ENCODE measurements at regions not wholly inside any gene's neighbourhood (a gene's known extent, or its start where the extent isn't known, plus 50 kb on each side); places are given as distances from the start of the nearest gene placed in this dataset.
A peak's percentile ranks its signal among the peaks of the same experiment; 100 is the strongest.

GRCh38 chr17:14886200-14886739, 378.9 kb downstream of the PMP22 start:
- Mint-ChIP-seq H3K27ac (no peak overlapping the region), H3K4me1 (ENCODE audit: unreplicated experiment) (no peaks in the 10 kb centered on the region), H3K27me3 (no peaks in the 10 kb centered on the region), H3K9me3 (peaks cover 23% of the 10 kb centered on the region), H3K36me3 (no peaks in the 10 kb centered on the region), H3K4me3 (no peak overlapping the region)
- TF ChIP-seq CTCF (conservative IDR thresholded peaks at IDR 0.05): peak; percentile 54
- DNase-seq (ENCODE audit: extremely low spot score, unreplicated experiment): no peak

GRCh38 chr17:14882131-14882530, 383.0 kb downstream of the PMP22 start:
- no peak for TF ChIP-seq CTCF (conservative IDR thresholded peaks at IDR 0.05)
- Mint-ChIP-seq H3K27ac (no peak overlapping the region), H3K36me3 (no peaks in the 10 kb centered on the region), H3K4me3 (no peak overlapping the region), H3K4me1 (ENCODE audit: unreplicated experiment) (no peaks in the 10 kb centered on the region), H3K27me3 (no peaks in the 10 kb centered on the region), H3K9me3 (peaks cover 19% of the 10 kb centered on the region)
- no peak for DNase-seq (ENCODE audit: extremely low spot score, unreplicated experiment)

- Mint-ChIP-seq H3K27me3 (no peaks in the 10 kb centered on the region), H3K4me3 (no peak overlapping the region), H3K4me1 (ENCODE audit: unreplicated experiment) (peaks cover 6% of the 10 kb centered on the region), H3K9me3 (no peaks in the 10 kb centered on the region), H3K36me3 (no peaks in the 10 kb centered on the region), H3K27ac (no peak overlapping the region)
- no peak for TF ChIP-seq CTCF (conservative IDR thresholded peaks at IDR 0.05)
- no peak for DNase-seq (ENCODE audit: extremely low spot score, unreplicated experiment)
These were observed 389.3 kb downstream of the PMP22 start for GRCh38 chr17:14875557-14876412.

- Mint-ChIP-seq H3K9me3 (peaks cover 5% of the 10 kb centered on the region), H3K27me3 (no peaks in the 10 kb centered on the region), H3K27ac (no peak overlapping the region), H3K36me3 (no peaks in the 10 kb centered on the region), H3K4me3 (no peak overlapping the region), H3K4me1 (ENCODE audit: unreplicated experiment) (peaks cover 6% of the 10 kb centered on the region)
- no peak for DNase-seq (ENCODE audit: extremely low spot score, unreplicated experiment)
- TF ChIP-seq CTCF (conservative IDR thresholded peaks at IDR 0.05): no peak
These were observed 391.1 kb downstream of the PMP22 start for GRCh38 chr17:14873996-14874395.

- no peak for TF ChIP-seq CTCF (conservative IDR thresholded peaks at IDR 0.05)
- Mint-ChIP-seq H3K36me3 (no peaks in the 10 kb centered on the region), H3K4me3 (no peak overlapping the region), H3K9me3 (peaks cover 5% of the 10 kb centered on the region), H3K27ac (no peak overlapping the region), H3K4me1 (ENCODE audit: unreplicated experiment) (peaks cover 6% of the 10 kb centered on the region), H3K27me3 (no peaks in the 10 kb centered on the region)
- DNase-seq (ENCODE audit: extremely low spot score, unreplicated experiment): no peak
These were observed 391.6 kb downstream of the PMP22 start for GRCh38 chr17:14873540-14873939.

All from type B pancreatic cell (in vitro differentiated cells).